HG03457 (cell line): ENCODE measurements at regions not wholly inside any gene's neighbourhood (a gene's known extent, or its start where the extent isn't known, plus 50 kb on each side); places are given as distances from the start of the nearest gene placed in this dataset.
"Not testable (repeated sequence)": the region's sequence is repeated elsewhere in the genome, so short reads cannot be mapped to it uniquely, and the experiment has no call there.

ENCODE experiments used
- ATAC-seq: cut with Tn5 transposase; IDR thresholded peaks from one replicate; pipeline ENCODE4 v1.9.1; 2021; ENCODE audit warnings: moderate number of reproducible peaks; ENCODE audit not compliant: unreplicated experiment

DNA sequence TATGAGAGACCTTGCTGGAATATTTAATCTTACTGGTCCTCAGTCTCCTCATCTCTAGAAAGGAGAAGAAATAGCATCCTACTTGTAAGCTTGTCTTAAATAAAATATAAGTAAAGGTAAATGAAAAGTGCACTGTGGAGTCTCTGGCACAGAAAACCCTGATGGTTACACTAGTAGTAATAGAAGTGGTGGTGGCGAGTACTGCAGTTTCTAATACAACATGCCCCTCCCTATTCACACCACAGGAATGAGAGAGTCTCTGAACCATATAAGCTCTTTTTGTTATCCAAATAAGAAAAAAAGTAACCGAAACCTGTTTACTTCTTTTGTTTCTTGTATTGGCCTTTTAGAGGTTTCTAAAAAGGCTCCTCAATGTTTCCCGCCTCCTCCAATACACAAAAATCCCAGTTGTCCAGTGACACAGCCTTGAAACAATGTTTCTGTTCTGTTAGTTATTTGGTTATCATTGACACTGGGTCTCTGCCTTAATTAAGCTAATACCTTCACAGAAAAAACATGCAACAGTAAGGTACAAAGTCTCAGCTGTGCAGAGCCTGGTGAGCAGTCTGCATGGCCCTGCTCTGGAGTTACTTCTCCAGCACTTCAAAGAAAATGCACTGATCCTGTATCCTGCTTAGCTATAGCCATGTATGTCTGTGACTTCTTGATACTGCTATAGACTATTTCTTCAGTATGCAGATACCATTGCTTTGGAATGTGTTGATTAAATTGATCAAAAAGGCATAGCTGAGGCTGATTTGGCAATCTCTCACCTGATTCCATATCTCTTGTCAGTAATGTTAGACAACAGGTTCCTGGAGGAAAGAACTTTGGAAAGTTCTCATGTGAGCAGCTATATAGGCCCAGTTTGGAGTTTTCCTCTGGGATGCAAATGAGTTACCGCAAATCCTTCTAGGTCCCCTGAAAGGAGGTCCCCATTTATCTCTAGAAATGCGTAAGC lies 315.6 kb upstream of the IL12A start:
- no peak for ATAC-seq

DNA sequence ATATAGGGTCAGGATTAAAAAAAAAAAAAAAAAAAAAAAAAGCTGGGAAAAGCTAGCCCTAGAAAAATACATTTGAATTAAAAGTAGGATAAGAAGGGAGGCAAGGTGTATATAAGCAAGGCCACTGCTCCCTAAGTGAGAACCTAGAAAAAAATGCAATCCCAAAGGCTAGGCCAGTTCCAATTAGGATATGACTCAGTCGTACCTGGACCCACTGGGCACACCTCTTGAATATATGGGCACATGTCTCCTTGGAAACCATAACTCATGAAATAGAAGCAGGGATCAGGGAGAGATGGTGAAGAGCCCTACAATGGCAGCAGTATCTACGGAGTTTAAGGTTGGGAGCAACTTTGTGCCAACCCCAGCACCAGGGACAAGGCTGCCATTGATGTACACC lies 314.1 kb upstream of the IL12A start:
- no peak for ATAC-seq

DNA sequence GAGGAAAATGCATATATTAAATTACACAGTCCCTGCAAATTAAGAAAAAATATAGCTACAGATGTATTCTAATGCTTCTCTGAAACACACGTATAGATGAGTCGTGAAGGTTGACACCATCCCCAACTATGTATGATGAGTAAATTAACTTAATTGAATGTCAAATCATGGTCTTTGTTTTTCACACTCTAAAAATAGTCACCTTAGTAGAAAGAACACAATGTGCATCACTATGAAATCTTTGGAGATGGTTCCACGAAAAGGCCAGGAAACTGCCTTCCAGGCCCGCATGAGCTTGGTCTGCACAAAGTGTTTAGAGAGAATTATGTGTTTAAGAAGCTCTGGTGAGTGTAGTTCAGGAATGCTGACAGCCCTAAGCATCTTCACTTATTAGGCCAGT lies 313.4 kb upstream of the IL12A start:
- ATAC-seq, result no peak

DNA sequence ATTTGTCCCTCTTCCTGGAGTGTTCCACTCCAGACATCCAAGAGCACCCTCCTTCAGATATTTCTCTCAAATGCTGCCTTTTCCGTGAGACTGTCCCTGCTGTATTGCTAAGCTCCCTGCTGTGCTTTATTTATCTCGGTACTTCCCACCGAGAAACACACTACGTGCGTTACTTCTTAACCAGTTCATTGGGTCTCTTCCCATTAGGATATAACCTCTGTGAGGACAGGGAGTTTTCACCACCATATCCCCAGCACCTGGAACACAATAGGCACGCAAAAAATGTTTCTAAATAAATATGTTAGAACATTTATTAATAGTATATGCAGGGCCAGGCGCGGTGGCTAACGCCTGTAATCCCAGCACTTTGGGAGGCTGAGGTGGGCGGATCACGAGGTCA lies 308.7 kb upstream of the IL12A start:
- no peak for ATAC-seq

DNA sequence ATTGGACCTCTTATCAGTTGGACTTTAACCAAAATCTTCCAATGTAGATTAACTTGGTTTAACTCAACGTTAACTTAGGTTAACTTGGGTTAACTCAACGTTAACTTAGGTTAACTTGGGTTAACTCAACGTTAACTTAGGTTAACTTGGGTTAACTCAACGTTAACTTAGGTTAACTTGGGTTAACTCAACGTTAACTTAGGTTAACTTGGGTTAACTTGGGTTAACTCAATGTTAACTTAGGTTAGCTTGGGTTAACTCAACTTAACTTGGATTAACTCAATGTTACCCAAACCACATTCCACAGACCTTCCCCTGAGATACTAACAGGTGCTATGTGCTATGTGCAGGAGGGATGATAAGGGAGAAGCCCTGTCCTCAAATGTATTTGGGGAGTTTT lies 306.9 kb upstream of the IL12A start:
- not testable (repeated sequence) for ATAC-seq

DNA sequence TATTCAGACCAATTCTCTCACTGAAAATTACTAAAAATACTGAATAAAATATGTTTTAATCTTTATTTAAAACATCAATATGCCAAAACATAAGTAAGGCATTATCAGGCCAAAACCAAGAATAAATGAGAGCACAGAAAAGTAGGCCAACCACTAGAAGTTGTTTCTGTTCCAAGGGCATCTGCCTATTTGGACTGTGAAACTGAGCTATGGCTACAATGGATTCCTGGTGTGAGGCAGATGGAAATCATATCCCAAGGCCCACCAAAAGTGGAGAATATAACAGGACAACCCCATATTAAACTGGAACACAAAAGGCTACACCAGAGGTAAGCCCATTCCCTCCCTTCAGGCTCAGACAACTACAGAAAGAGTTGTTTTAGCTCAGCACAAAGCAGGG lies 302.8 kb upstream of the IL12A start:
- ATAC-seq, result no peak

DNA sequence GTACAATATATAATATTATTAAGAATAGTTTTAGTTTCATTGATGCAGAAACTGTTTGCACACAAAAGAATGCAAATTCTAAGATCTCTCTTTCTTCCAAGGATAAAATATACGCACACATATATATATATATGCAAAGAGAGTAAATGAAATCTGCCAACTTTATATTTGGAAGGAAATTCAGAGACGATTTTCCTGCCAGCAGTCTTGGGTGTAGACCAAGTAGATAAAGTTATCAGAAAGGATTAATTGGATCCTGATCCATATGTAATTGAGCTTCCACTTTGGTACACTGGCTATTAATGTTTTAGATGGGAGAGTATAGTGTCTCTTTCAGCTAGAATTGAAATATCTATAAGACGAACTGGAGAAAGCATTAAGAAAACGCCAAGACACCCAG lies 295.4 kb upstream of the IL12A start:
- ATAC-seq, result no peak

DNA sequence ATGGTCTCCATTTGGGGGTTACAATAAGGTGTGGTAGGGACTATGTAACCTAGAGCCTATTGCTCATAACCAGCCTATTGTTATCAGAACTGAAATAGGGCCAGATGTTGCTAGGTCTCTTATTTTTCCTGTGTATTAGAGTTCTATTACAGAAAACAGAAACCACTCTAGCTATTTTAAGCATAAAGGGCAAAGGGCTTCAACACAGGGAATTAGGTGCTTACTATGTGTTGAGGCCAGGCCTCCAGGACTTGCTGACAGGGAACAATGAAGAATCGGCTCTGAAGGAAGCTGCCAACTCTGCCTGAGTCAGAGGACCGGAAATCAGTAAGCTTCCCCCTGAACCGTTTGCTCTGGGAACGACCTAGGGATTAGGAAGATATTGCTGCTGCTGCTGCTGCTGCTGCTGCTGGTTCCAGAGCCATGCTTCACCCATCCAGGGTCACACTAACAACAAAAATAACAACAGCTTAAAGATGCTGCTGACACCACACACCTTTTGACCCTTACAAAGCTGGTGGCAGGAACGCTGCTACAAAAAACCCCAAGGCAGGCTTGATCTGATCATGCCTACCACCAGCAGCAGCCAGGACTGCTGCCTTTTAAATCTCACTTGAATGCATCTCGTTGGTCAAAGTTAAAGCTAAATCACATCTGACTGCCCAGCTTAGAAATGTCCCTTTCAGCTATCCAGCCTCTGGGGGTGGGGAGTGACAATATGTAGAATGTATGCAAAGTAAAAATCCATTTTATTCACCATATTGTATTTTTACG lies 276.9 kb upstream of the IL12A start:
- ATAC-seq, result no peak

DNA sequence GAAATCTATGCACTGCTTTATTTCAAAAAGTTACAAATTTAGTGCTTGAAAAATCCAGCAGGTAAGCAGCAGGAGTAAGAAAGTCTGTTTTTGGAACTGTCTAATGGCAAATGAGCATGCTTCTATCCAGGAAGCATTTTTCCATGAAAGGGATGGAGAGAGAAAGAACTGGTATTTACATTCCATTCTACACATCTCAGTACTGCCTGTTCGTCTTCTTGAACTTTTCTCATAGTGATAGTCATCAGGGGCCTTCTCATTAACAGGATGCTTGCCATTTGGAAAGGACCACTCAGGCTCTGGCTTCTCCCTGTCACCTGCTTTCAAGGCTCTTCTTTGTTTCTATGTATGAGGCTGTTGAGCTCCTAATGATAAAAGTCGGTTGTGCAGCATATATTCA lies 267.3 kb upstream of the IL12A start:
- ATAC-seq, result no peak

DNA sequence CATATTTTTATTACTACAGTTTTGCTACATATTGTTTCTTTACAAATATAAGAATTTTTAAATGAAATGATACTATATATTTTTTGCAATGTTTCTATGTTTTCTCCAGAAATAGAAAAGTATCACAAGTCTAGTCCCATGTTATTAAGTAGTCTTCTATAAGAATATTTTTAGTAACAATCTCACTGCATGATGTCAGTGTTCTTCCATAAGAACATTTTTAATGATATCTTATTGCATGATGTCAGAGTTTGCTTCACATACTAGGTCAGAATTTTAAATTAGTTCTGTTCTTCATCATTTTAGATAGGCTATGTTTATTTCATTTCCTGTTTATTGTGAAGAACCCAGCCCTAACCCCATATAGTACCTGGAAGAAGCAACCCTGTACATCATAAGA lies 265.3 kb upstream of the IL12A start:
- ATAC-seq, result no peak

DNA sequence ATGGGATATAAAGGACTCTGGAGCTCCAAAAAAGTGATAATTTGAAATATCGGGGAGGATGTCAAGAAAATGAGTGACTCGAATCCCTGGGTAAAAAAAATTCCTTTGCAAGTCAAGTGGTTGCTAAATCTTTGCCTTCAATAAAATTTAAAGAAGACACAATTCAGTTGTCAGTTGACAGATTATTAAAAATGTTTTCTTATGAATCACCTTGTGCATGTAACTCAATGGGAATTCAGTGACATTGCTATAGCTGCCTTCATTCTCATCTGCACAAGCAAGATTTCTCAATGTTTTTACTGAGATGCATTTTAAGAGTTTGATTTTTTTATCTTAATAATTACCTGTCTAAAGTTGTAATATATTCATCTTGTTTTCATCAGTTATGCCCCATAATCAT lies 264.0 kb upstream of the IL12A start:
- ATAC-seq, result no peak

DNA sequence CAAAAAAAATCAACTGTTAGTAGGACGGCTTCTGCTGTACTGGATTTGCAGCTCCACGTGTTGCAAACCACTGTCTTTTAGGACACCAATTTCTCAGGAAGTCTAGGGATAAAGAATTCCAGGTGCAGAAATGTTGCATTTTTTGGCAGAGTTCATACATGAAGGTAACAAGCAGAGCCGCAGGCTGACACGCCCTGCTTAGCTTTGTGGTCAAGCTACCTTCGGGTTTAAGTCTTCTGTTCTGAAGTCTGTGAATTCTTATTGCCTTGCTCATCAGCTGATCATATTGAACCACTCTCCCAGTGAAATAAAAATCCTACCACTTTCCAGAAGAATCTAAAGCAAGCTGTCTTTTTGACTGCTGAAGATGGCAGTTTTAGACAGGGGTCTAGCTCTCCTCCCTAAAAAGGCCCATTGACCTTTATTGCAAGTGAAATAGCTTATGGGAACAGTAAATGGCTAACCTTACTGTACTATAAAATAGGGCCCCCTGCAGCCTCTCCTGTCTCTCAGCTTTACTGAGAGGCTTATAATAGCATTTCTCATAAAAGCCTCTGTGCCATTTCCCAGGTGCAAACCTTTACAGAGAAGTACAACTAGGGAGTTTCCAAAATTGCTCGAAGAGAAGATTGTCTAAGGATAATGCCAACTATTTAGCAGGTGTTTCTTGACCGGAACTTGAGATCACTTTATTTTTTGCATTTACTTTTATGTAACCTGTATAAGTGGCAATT lies 262.2 kb upstream of the IL12A start:
- ATAC-seq, result no peak

DNA sequence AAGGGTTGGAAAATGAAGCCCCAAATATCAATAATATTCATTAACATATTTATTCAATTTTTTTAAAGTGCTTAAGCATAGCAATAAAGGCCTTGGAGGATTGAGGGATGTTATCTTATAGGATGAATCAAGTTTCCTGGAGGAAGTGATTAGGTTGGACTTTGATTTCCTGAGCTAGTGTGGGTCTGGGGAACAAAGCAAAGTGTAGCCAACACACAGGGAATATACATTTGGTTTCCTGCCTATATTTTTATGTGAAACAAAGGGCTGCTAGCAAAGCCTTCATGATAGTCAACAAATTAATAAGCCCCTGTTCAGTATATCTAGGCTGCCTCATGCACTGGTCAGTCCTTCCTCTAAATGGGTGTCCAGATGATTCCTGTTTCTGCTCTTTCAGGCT lies 261.1 kb upstream of the IL12A start:
- ATAC-seq, result no peak

DNA sequence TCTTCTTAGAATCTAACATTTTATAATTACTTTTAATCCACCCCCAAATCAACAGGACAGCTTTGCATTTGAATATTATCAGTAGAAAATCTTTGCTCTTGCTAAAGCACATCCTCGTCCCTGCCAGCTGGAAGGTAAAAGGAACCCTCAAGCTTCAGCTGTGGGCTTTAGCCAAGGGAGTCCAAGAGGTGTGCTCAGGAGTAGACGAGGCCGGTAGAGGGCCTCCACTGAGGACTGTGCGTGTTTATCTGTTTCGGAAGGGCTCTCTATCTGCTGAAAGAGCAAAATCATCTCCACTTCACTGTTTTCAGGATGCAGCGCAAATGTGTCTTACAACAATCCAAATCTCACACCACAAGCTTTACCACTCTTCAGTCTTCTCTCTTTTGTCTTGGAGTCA lies 257.4 kb upstream of the IL12A start:
- no peak for ATAC-seq

DNA sequence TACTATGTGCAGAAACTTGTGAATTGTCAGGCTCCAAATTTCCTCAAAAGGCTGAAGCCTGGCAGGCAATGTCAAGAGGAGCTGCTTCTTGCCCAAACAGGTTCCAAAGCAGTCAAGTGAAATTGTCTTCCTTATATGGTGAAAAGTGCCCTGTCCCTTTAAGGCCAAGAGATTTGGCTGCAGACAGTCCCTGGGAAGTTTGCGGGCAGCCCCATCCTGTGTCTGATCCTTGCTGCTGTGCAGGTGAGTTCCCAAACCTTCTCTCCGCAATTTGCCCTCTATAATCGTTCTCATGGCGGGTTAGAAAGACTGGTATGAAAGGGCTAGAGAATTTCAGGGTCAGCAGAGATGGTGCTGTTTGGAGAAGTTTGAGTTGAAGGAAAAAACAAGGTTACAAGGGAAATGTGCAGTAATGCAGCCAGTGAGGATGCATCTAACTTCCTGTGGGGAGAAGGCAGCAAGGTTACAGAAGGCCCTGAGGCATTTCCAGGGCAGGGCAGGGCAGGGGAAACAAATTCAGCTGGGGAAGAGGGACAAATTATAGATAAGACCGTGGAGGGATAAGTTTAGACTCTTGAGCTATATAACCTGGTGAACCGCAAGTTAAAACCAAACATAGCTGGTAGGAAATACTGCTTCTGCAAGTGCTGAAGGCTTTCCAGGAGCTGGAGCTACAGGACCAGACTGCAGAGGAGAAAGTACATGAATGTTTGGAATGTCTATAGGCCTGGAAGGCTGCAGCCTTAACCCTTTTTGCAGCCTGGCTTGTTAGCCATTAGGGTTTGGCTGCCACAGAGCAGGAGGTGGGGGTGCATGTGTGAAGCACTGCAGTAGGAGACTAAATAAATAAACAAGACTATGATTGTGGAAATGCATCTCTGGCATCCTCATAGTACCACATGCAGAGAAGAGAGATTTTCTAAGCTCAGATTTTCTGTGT lies 256.2 kb upstream of the IL12A start:
- no peak for ATAC-seq

DNA sequence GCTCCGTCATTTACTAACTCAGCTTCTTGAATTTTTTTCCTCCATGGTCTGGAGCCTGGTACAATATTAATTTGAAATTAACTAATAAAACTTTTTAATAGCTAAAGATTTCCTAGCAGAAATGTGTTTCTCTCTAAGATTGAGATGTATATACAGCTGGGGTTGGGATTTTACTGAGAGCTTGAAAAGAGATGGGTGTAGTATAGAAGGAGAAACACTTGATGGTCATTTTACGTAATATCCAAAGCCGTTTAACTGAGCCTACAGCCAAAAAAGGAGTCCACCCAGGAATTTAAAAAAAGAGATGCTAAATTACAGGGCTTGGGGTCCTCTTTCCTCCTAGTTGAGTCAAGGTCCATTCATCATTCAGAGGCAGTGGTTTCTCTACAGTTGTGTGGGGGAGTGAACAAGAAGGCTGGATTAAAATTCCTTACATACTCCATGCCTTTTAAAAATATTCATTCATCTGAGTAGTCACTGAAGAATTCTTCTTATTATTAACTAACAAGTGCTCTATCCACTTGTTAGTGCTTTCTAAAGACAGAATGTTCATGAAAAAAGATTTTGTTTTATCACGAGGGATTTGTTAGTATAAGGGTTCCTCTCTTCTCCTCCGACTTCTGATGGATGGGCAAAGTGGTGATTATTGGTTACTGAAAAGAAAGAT lies 255.3 kb upstream of the IL12A start:
- ATAC-seq, result no peak

DNA sequence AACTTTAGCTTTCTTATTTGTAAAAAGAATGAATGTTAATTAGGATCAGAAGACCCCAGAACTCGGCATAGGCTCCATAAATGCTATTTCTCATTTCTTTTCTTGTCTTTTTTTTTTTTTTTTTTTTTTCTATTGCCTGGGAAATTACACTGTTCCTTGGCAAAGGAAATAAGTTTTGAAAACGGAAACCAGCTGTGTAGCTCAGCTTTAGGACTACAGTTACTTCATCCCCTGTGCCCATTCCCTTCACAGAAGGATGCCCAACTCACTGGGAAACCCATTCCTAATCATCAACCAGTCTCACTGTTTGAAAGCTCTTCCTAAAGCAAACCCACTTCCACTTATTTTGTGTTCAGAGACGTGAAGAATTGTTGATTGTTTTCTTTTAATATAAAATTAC lies 254.0 kb upstream of the IL12A start:
- no peak for ATAC-seq

DNA sequence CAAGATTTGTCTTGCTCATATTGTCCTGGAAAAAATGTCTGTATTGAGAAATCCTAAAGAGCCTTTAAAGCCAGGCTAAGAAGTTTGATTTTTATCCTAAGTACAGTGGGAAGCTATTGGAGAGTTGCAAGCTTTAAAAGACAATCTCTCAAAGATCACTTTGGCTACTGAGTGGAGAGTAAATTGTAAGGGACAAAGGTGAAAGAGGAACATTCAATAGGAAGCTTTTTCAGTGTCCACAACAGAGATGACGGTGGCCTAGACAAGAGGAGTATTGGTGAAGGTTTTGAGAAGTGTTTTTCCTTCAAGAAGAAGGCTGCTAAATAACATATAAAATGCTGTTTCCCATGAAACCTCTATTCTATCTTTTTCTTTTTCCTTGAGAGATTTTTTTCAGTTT lies 249.5 kb upstream of the IL12A start:
- no peak for ATAC-seq

DNA sequence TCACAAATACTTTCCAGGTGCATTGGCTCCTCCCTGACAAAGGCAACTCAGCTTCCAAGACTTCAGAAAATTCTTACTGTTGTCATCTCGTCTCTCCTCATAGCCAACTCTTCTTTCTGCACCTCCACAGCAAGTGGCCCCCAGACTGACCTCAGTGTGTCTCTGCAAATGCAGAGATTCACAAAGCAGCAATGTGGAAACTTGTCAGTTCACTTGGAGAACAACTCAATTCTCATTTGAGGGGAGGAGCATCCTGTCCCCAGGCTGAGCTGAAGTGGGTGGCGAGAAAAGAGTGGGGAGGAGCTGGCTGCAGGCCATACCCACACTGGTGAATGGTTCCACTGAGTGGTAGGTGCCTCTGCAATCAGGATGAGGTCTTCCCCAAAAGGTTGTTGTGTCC lies 248.7 kb upstream of the IL12A start:
- no peak for ATAC-seq

DNA sequence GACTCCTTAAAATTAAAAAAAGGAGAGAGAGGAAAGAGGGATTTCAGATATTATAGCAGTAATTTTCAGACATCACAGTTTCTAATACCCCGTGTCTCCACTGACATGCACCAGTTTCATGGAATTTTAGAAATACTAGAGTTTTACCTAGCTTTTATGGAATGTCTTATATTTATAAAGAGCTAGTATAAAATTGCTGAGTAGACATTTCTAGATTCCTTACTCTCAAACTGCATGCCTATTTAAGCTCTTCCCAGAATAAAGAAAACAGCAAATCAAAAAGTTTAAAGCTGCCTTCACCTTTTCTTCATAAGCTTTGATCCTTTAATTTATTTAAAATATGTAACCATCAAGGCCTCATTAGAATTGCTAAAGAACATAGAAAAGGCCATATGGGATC lies 247.4 kb upstream of the IL12A start:
- no peak for ATAC-seq
